Smooth muscle cell of the brain vasculature (primary cell): ENCODE measurements at regions not wholly inside any gene's neighbourhood (a gene's known extent, or its start where the extent isn't known, plus 50 kb on each side); places are given as distances from the start of the nearest gene placed in this dataset.

ENCODE experiments used
- DNase-seq: peaks from one replicate; pipeline ENCODE4 v3.0.0-alpha.2; 2012; ENCODE audit warnings: low read depth, low spot score

DNA sequence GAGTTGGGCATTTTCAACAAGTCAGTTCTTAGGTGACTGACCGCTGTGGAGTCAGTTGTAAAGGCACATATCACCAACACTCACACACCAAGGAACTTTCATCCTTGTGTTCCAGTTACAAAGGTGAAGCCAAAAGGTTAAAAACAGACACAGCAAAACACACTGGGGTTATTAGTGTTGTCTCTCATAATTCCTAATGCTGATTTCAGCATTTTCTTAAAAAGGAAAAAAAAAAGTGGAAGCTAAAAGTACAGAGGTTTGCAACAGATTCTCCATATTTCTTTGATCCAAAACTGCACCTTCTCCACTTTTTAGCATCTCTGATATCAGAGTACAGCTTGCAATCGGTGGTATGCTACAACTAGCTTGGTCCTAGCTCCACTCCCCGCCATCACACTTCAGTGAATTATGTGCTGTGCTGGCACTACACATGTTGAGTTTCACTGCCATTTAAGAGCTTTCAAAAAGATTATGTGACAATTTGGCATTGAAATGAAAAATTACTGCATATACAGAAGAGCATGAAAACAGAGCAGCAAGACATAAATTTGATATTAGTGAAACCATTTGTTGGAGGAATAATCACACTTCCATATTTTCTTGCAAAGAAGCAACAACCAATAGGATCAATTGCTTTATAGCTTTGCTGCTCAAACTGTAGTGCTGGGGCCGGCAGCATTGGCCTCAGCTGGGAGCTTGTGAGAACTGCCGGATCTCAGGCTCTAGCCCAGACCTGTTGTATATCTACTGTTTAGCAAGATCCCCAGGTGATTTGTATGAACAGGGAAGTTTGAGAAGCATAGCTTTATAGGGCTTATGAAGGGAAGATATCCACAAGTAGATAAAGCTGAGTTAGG is 62.3 kb upstream of the DAPL1 start:
- no peak for DNase-seq

- DNase-seq: no peak
These were observed 61.7 kb upstream of the DAPL1 start for GRCh38 chr2:158733430-158733755.

- DNase-seq: no peak
These were observed 60.7 kb upstream of the DAPL1 start for GRCh38 chr2:158734442-158734841.

DNA sequence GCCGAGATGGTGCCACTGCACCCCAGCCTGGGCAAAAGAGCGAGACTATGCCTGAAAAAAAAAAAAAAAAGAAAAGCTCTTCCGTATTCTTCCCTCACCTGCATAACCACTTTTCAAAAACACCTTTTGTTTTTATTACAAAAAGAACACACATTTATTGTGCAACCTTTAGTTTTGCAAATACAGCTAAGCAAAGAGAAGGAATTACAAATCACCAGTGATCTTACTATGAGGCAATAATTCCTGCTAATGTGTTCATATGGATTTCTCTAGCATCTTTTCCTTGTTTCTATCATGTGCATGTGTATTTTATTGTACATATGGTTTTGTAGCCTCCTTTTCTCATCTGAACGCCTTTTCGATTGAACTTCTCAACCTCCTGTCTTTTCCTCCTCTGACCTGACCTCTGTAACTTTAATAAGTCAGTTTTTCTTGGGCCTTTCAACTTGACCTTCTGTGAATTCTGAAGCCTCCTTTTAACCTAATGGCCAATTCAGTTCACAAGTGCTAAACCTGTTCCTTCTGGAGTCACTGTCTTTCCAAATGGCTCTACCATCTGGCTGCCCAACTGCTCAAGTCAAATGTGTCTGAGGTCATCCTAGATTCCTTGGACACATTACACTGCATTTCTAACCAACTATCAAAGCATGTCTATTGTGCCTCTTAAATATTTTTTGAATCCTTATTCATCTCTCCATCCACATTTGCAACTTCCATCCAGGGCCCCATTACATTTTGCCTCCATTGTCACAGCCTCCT is 59.1 kb upstream of the DAPL1 start:
- no peak for DNase-seq

DNA sequence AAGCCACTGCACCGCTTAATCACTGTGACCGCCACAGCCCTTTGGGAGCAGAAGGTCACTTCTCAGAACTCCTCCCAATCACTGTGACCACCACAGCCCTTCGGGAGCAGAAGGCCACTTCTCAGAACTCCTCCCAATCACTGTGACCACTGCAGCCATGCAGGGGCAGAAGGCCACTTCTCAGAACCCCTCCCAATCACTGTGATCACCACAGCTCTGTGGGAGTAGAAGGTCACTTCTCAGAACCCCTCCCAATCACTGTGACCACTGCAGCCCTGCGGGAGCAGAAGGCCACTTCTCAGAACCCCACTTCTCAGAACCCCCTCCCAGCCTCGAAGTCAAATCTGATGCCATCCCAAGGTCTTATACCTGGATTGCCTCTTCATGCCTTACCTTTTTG is 56.8 kb upstream of the DAPL1 start:
- DNase-seq: no peak

GRCh38 chr2:158740127-158740526 is 55.0 kb upstream of the DAPL1 start:
- no peak for DNase-seq

DNA sequence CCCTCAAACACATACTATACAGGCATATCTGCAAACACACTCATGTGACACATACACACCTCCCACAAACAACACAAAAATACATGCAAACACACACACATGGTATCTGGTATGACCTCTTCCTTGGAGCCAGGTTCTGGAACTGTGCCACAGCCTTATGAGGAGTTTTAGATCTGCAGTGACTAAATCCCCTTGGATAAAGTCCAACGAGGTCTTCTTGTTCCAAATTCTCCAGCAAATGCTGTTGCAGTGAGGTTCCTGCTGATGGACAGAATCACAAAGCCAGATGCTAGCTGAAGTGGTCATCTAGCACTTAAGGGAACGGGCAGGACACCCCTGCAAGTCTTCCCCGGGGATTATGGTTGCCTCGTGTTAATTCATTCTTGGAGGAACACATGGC is 54.5 kb upstream of the DAPL1 start:
- DNase-seq: no peak

- no peak for DNase-seq
These were observed 53.5 kb upstream of the DAPL1 start for GRCh38 chr2:158741625-158742024.

- no peak for DNase-seq
These were observed 52.6 kb upstream of the DAPL1 start for GRCh38 chr2:158742536-158742935.

DNA sequence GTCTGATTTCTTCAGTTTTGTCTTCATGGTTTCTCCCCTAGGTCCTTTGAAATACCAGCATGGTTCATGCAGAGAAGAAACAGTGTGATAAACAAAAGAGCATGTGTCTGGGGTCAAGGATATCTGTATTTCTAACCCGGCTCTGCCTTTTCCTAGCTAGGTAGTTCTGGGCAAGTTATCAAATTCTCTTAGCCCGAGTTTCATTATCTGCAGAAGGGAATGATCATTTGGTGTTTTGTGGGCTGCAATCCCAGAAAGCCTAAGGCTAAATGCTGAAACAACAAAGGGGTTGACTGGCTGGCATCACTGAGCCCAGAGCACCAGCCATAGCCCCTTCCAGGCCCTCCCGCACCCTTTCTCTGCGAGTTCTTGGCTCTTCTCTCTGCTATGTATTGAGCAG is 51.7 kb upstream of the DAPL1 start:
- DNase-seq: no peak

DNA sequence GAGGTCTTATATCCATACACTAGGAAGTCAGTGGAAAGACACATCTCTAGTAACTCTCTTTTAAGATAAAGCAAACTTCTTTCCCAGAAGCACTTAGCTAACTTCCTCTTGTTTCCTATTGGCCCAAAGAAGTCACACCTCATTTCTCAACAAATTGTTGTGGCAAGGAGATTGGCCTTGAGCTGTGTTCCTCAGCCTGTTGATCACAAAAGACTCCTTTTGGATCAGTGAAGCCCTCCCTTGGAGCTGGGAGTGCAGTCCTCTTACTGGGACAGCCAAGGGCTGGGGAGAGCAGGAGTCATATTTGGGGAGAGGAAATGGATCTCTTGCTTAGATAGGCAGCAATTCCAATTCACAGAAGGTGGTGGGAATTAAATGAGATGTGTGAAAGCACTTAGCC is 51.2 kb upstream of the DAPL1 start:
- no peak for DNase-seq

- peak; percentile 53 for DNase-seq
These were observed 49.9 kb upstream of the DAPL1 start for GRCh38 chr2:158745067-158745865.
